OCI-LY1 (cell line): ENCODE measurements at regions not wholly inside any gene's neighbourhood (a gene's known extent, or its start where the extent isn't known, plus 50 kb on each side); places are given as distances from the start of the nearest gene placed in this dataset.
"Not testable (repeated sequence)": the region's sequence is repeated elsewhere in the genome, so short reads cannot be mapped to it uniquely, and the experiment has no call there.

Experiments
- H2AFZ ChIP-seq: fragments of 200-600 bp; sonication (generic), shearing (Covaris generic); 2 replicates; pipeline ENCODE4 v1.6.0; 2014; ENCODE audit warnings: antibody characterized with exemption, mild to moderate bottlenecking, low read length
- H3F3A ChIP-seq: fragments of 200-600 bp; sonication (generic), shearing (Covaris generic); 2 replicates; pipeline ENCODE4 v1.6.0; 2014; ENCODE audit warnings: mild to moderate bottlenecking, antibody characterized with exemption, low read length, moderate library complexity; ENCODE audit not compliant: insufficient read depth
- H3K27ac ChIP-seq: fragments of 200-600 bp; sonication (generic); 2 replicates; pipeline ENCODE4 v1.5.1; 2014; ENCODE audit warnings: low read length, mixed run types, mild to moderate bottlenecking, low read depth; ENCODE audit not compliant: poor library complexity, severe bottlenecking
- H3K27me3 ChIP-seq: fragments of 200-600 bp; sonication (generic); 2 replicates; pipeline ENCODE4 v1.6.0; 2014; ENCODE audit warnings: antibody characterized with exemption, mild to moderate bottlenecking, low read length, moderate library complexity; ENCODE audit not compliant: insufficient read depth
- H3K36me3 ChIP-seq: fragments of 200-600 bp; sonication (generic); 2 replicates; pipeline ENCODE4 v1.6.1; 2014; ENCODE audit warnings: mild to moderate bottlenecking, antibody characterized with exemption, low read length, moderate library complexity, mixed read lengths; ENCODE audit not compliant: insufficient read depth
- H3K4me1 ChIP-seq: fragments of 200-600 bp; sonication (generic); 2 replicates; pipeline ENCODE4 v1.5.1; 2014; ENCODE audit warnings: mild to moderate bottlenecking, low read length, moderate library complexity; ENCODE audit not compliant: insufficient read depth, severe bottlenecking
- H3K4me2 ChIP-seq: fragments of 200-600 bp; sonication (generic), shearing (Covaris generic); 2 replicates; pipeline ENCODE4 v1.6.1; 2014; ENCODE audit warnings: low read length
- H3K4me3 ChIP-seq: fragments of 200-600 bp; sonication (generic); 2 replicates; pipeline ENCODE4 v1.5.1; 2014; ENCODE audit warnings: low read length, low read depth, mild to moderate bottlenecking, mixed read lengths; ENCODE audit not compliant: poor library complexity, severe bottlenecking
- H3K79me2 ChIP-seq: fragments of 200-600 bp; shearing (Covaris generic); 2 replicates; pipeline ENCODE4 v1.6.1; 2016; ENCODE audit warnings: mixed run types, low read length, mixed read lengths; ENCODE audit not compliant: insufficient read depth
- H3K9ac ChIP-seq: fragments of 200-600 bp; sonication (generic), shearing (Covaris generic); 2 replicates; pipeline ENCODE4 v1.6.1; 2014; ENCODE audit warnings: mild to moderate bottlenecking, low read length, mixed read lengths
- H3K9me2 ChIP-seq: fragments of 200-600 bp; sonication (generic), shearing (Covaris generic); 2 replicates; pipeline ENCODE4 v1.6.1; 2014; ENCODE audit warnings: low read depth, mild to moderate bottlenecking, low read length, mixed read lengths
- H3K9me3 ChIP-seq: fragments of 200-600 bp; shearing (Covaris generic); 2 replicates; pipeline ENCODE4 v1.6.1; 2014; ENCODE audit warnings: low read length, mixed read lengths
- H4K20me1 ChIP-seq: fragments of 200-600 bp; sonication (generic), shearing (Covaris generic); 2 replicates; pipeline ENCODE4 v1.6.0; 2016; ENCODE audit warnings: mild to moderate bottlenecking, low read length; ENCODE audit not compliant: insufficient read depth
- EZH2 ChIP-seq: fragments of 200-600 bp; sonication (generic), shearing (Covaris generic); IDR thresholded peaks from 2 replicates; pipeline ENCODE4 v1.8.0; 2017; ENCODE audit warnings: borderline replicate concordance, mixed run types, mild to moderate bottlenecking, antibody characterized with exemption, low read length, moderate library complexity, mixed read lengths
- TF ChIP-seq, protein P1 (sequence below): fragments of 200-600 bp; sonication (generic), shearing (Covaris generic); IDR thresholded peaks from 2 replicates; pipeline ENCODE4 v1.5.1; 2017; ENCODE audit warnings: mild to moderate bottlenecking, antibody characterized with exemption, low read length, moderate library complexity, mixed read lengths

DNA sequence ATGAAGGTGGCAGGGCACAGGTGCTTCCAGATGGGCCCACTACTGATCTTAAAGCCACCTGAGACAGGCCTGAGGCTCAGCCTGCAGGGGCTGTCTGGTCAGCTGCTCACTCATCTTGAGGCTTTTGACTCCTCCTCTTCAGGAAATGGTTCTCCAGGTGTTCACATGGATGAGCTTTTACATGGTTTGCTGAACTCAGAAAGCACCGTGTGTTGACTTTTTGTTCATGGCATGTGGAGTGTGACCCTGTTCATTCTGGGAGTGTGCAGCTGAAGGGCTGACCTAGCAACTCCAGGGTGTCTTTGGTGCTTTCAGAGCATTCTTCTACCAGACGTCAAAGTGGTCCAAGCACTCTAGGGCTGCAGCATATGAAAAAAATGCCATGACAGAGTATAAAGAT, 111.1 kb downstream of the CCNG2 start:
- H3K4me2 ChIP-seq: no peak overlapping the region
- no peak overlapping the region for H3K27ac ChIP-seq
- no peaks in the 10 kb centered on the region for H3K79me2 ChIP-seq
- H3K27me3 ChIP-seq: peaks cover 3% of the 10 kb centered on the region; the same call in 1 of the 2 replicates
- no peak overlapping the region for H3K9ac ChIP-seq
- H3K9me2 ChIP-seq: no peaks in the 10 kb centered on the region
- no peaks in the 10 kb centered on the region for H3F3A ChIP-seq
- H3K4me3 ChIP-seq: no peak overlapping the region
- no peaks in the 10 kb centered on the region for H3K36me3 ChIP-seq
- no peaks in the 10 kb centered on the region for H3K4me1 ChIP-seq
- TF ChIP-seq EZH2: no peak
- TF ChIP-seq, protein P1, sequence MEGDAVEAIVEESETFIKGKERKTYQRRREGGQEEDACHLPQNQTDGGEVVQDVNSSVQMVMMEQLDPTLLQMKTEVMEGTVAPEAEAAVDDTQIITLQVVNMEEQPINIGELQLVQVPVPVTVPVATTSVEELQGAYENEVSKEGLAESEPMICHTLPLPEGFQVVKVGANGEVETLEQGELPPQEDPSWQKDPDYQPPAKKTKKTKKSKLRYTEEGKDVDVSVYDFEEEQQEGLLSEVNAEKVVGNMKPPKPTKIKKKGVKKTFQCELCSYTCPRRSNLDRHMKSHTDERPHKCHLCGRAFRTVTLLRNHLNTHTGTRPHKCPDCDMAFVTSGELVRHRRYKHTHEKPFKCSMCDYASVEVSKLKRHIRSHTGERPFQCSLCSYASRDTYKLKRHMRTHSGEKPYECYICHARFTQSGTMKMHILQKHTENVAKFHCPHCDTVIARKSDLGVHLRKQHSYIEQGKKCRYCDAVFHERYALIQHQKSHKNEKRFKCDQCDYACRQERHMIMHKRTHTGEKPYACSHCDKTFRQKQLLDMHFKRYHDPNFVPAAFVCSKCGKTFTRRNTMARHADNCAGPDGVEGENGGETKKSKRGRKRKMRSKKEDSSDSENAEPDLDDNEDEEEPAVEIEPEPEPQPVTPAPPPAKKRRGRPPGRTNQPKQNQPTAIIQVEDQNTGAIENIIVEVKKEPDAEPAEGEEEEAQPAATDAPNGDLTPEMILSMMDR: no peak
- H2AFZ ChIP-seq: no peak overlapping the region
- no peaks in the 10 kb centered on the region for H4K20me1 ChIP-seq
- no peaks in the 10 kb centered on the region for H3K9me3 ChIP-seq

DNA sequence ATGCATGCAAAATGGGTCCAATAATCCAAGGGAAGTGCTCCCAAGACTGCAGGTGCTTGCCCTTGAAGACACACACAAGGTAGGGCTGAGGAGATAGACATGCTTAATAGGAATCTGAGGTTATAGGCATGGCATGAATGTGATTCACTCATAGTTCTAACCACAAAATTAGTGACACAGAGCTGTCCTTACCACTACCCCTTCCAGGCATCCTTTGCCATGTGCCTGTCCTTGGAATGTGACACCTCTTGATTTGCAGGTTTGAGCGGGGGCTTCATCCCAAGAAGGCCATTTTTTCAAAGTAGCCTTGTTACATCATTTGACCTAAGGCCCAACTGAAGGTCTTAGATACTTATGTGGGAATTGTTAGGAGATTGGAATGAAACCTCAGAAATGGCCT, 112.5 kb downstream of the CCNG2 start:
- no peaks in the 10 kb centered on the region for H3K36me3 ChIP-seq
- no peaks in the 10 kb centered on the region for H3K79me2 ChIP-seq
- peaks cover 3% of the 10 kb centered on the region; the same call in 1 of the 2 replicates for H3K27me3 ChIP-seq
- no peak overlapping the region for H3K9ac ChIP-seq
- H4K20me1 ChIP-seq: no peaks in the 10 kb centered on the region
- no peak overlapping the region for H2AFZ ChIP-seq
- no peaks in the 10 kb centered on the region for H3K9me3 ChIP-seq
- no peak overlapping the region for H3K4me3 ChIP-seq
- no peak overlapping the region for H3K27ac ChIP-seq
- H3K4me2 ChIP-seq: no peak overlapping the region
- no peaks in the 10 kb centered on the region for H3K9me2 ChIP-seq
- no peak for TF ChIP-seq EZH2
- TF ChIP-seq, protein P1: no peak
- no peaks in the 10 kb centered on the region for H3F3A ChIP-seq
- H3K4me1 ChIP-seq: no peaks in the 10 kb centered on the region

DNA sequence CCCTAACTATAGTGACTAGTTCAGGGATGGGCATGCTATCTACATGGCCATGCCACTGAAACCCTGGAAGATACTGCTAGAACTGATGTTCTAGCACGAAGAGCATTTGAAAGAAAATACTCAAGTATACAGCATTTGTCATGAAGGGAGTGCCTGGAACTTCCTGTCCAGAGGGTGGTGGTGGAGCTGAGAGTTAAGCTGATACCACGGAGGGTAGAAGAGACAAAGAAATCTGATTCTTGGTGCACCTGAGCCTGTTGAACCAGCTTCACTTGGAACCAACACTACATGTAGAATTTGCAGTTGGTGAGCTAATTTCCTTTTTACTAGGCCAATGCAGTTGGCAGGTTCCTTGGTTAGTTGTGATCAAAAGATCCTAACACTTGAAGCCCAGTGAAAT, 116.4 kb downstream of the CCNG2 start:
- no peaks in the 10 kb centered on the region for H3F3A ChIP-seq
- no peak overlapping the region for H2AFZ ChIP-seq
- H3K27ac ChIP-seq: no peak overlapping the region
- H3K4me1 ChIP-seq: no peaks in the 10 kb centered on the region
- H3K9ac ChIP-seq: no peak overlapping the region
- H3K9me3 ChIP-seq: no peaks in the 10 kb centered on the region
- H3K4me2 ChIP-seq: no peak overlapping the region
- H4K20me1 ChIP-seq: no peaks in the 10 kb centered on the region
- H3K27me3 ChIP-seq: peaks cover 3% of the 10 kb centered on the region; the same call in 1 of the 2 replicates
- H3K4me3 ChIP-seq: no peak overlapping the region
- no peaks in the 10 kb centered on the region for H3K36me3 ChIP-seq
- no peaks in the 10 kb centered on the region for H3K79me2 ChIP-seq
- no peaks in the 10 kb centered on the region for H3K9me2 ChIP-seq
- no peak for TF ChIP-seq EZH2
- TF ChIP-seq, protein P1: no peak

DNA sequence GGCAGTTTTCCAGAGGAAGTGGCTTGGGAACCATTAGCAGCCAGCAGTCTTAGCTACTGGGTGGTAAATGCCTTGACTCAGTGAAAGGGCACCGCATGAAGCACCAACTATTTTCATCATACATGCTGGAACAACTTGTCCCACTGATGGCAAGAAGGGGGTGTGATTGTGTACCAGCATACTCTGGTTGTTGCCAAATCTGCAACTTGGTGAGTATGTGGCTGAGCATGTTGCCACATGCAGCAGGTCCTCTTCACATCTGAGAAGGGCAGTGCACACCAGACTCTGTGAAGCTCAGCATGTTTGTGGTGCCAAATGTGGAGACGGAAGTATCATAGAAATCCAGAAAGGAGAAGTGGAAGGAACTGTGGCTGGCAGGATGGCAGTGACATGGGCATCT, 122.1 kb downstream of the CCNG2 start:
- H3K27me3 ChIP-seq, H3K36me3 ChIP-seq, H3K9ac ChIP-seq, H3K9me2 ChIP-seq, H3K4me3 ChIP-seq, H3K4me2 ChIP-seq, H3K9me3 ChIP-seq, H3K4me1 ChIP-seq, H3K79me2 ChIP-seq, H3K27ac ChIP-seq, H3F3A ChIP-seq, H4K20me1 ChIP-seq, H2AFZ ChIP-seq: not testable (repeated sequence)
